Dermis microvascular lymphatic vessel endothelial cell (primary cell): ENCODE measurements at regions not wholly inside any gene's neighbourhood (a gene's known extent, or its start where the extent isn't known, plus 50 kb on each side); places are given as distances from the start of the nearest gene placed in this dataset.
"Not testable (repeated sequence)": the region's sequence is repeated elsewhere in the genome, so short reads cannot be mapped to it uniquely, and the experiment has no call there.

ENCODE experiments used
- DNase-seq, 2 donors: peaks; one replicate each; pipeline versions ENCODE4 v3.0.0 to v3.0.0-alpha.2; 2010; ENCODE audit warnings: low read depth in 2 of 2

GRCh38 chr9:75532233-75533050 is 358.0 kb upstream of the PCSK5 start:
- DNase-seq: no peak

GRCh38 chr9:75539523-75539922 is 350.9 kb upstream of the PCSK5 start:
- no peak for DNase-seq

- no peak for DNase-seq
These were observed 350.3 kb upstream of the PCSK5 start for GRCh38 chr9:75540185-75540584.

- DNase-seq: no peak
These were observed 348.7 kb upstream of the PCSK5 start for GRCh38 chr9:75541734-75542133.

- DNase-seq: no peak
These were observed 345.7 kb upstream of the PCSK5 start for GRCh38 chr9:75544815-75545214.

- DNase-seq: no peak
These were observed 345.2 kb upstream of the PCSK5 start for GRCh38 chr9:75545287-75545686.

- no peak for DNase-seq
These were observed 341.6 kb upstream of the PCSK5 start for GRCh38 chr9:75548871-75549270.

- DNase-seq: no peak
These were observed 338.6 kb upstream of the PCSK5 start for GRCh38 chr9:75551861-75552260.

- no peak for DNase-seq
These were observed 337.5 kb upstream of the PCSK5 start for GRCh38 chr9:75552941-75553340.

GRCh38 chr9:75566813-75567212 is 323.7 kb upstream of the PCSK5 start:
- DNase-seq: not testable (repeated sequence)

- no peak for DNase-seq
These were observed 319.9 kb upstream of the PCSK5 start for GRCh38 chr9:75570538-75570937.

GRCh38 chr9:75574569-75574968 is 315.9 kb upstream of the PCSK5 start:
- no peak for DNase-seq

- DNase-seq: no peak
These were observed 307.6 kb upstream of the PCSK5 start for GRCh38 chr9:75582870-75583269.

GRCh38 chr9:75588808-75589207 is 301.7 kb upstream of the PCSK5 start:
- DNase-seq: no peak

- DNase-seq: no peak
These were observed 301.0 kb upstream of the PCSK5 start for GRCh38 chr9:75589497-75589896.

- no peak for DNase-seq
These were observed 298.5 kb upstream of the PCSK5 start for GRCh38 chr9:75591972-75592371.

- DNase-seq: no peak
These were observed 297.9 kb upstream of the PCSK5 start for GRCh38 chr9:75592586-75592985.

- DNase-seq: no peak
These were observed 296.6 kb upstream of the PCSK5 start for GRCh38 chr9:75593920-75594319.

GRCh38 chr9:75599126-75599525 is 291.3 kb upstream of the PCSK5 start:
- no peak for DNase-seq

- DNase-seq: no peak
These were observed 289.2 kb upstream of the PCSK5 start for GRCh38 chr9:75601280-75601679.

- no peak for DNase-seq
These were observed 288.4 kb upstream of the PCSK5 start for GRCh38 chr9:75602060-75602459.

- no peak for DNase-seq
These were observed 285.8 kb upstream of the PCSK5 start for GRCh38 chr9:75604661-75605060.

GRCh38 chr9:75607521-75607920 is 283.0 kb upstream of the PCSK5 start:
- no peak for DNase-seq

- no peak for DNase-seq
These were observed 281.1 kb upstream of the PCSK5 start for GRCh38 chr9:75609401-75609800.
